Mucosa of gallbladder (tissue), 1 donor: ENCODE measurements at regions not wholly inside any gene's neighbourhood (a gene's known extent, or its start where the extent isn't known, plus 50 kb on each side); places are given as distances from the start of the nearest gene placed in this dataset.
"Not testable (repeated sequence)": the region's sequence is repeated elsewhere in the genome, so short reads cannot be mapped to it uniquely, and the experiment has no call there.

Experiments used
- DNase-seq: peaks from one replicate; pipeline ENCODE4 v3.0.0-alpha.2; 2020; ENCODE audit warnings: low spot score
- donor health status: DM: no; HTN: no; CAD: no.

GRCh38 chr1:192906334-192906733, 97.5 kb downstream of the RGS2 start:
- no peak for DNase-seq

- no peak for DNase-seq
Measured at GRCh38 chr1:192907545-192908243, 98.9 kb downstream of the RGS2 start.

- not testable (repeated sequence) for DNase-seq
Measured at GRCh38 chr1:192911896-192912656, 103.2 kb downstream of the RGS2 start.

GRCh38 chr1:192913683-192914082, 104.8 kb downstream of the RGS2 start:
- DNase-seq, result no peak

- no peak for DNase-seq
Measured at GRCh38 chr1:192914092-192914491, 105.3 kb downstream of the RGS2 start.

GRCh38 chr1:192914696-192915095, 105.9 kb downstream of the RGS2 start:
- no peak for DNase-seq

GRCh38 chr1:192916021-192916420, 107.2 kb downstream of the RGS2 start:
- DNase-seq, result no peak

- no peak for DNase-seq
Measured at GRCh38 chr1:192918259-192918658, 109.4 kb downstream of the RGS2 start.

GRCh38 chr1:192920412-192920811, 111.6 kb downstream of the RGS2 start:
- no peak for DNase-seq

- no peak for DNase-seq
Measured at GRCh38 chr1:192925609-192926008, 116.8 kb downstream of the RGS2 start.

- no peak for DNase-seq
Measured at GRCh38 chr1:192926736-192927135, 117.9 kb downstream of the RGS2 start.

GRCh38 chr1:192927496-192927895, 118.7 kb downstream of the RGS2 start:
- no peak for DNase-seq

- DNase-seq, result no peak
Measured at GRCh38 chr1:192929597-192929996, 120.8 kb downstream of the RGS2 start.

GRCh38 chr1:192933744-192934143, 124.9 kb downstream of the RGS2 start:
- no peak for DNase-seq

- no peak for DNase-seq
Measured at GRCh38 chr1:192936313-192937018, 122.7 kb downstream of the UCHL5 start.

- no peak for DNase-seq
Measured at GRCh38 chr1:192937128-192937527, 122.0 kb downstream of the UCHL5 start.

- no peak for DNase-seq
Measured at GRCh38 chr1:192939440-192939839, 119.7 kb downstream of the UCHL5 start.

- DNase-seq, result no peak
Measured at GRCh38 chr1:192940658-192941057, 118.5 kb downstream of the UCHL5 start.

GRCh38 chr1:192941722-192942411, 117.3 kb downstream of the UCHL5 start:
- DNase-seq, result no peak

GRCh38 chr1:192943108-192943507, 116.1 kb downstream of the UCHL5 start:
- no peak for DNase-seq

- no peak for DNase-seq
Measured at GRCh38 chr1:192943522-192943921, 115.6 kb downstream of the UCHL5 start.
